ENCODE measurements at regions not wholly inside any gene's neighbourhood (a gene's known extent, or its start where the extent isn't known, plus 50 kb on each side); places are given as distances from the start of the nearest gene placed in this dataset.

- TF ChIP-seq ZNF398 (tag by site-specific recombination; IDR thresholded peaks at IDR 0.05) (no peak), SCRT1 (tag by site-specific recombination; IDR thresholded peaks at IDR 0.05; ENCODE audit: borderline replicate concordance) (no peak), ZNF416 (tag by site-specific recombination; IDR thresholded peaks at IDR 0.05) (no peak), ZNF670 (tag by site-specific recombination; IDR thresholded peaks at IDR 0.05; ENCODE audit: low read depth) (no peak), ZFP41 (tag by site-specific recombination; IDR thresholded peaks at IDR 0.05; ENCODE audit: borderline replicate concordance) (no peak), ZFHX2 (tag by site-specific recombination; conservative IDR thresholded peaks at IDR 0.05) (no peak)
- TF ChIP-seq, protein P1, sequence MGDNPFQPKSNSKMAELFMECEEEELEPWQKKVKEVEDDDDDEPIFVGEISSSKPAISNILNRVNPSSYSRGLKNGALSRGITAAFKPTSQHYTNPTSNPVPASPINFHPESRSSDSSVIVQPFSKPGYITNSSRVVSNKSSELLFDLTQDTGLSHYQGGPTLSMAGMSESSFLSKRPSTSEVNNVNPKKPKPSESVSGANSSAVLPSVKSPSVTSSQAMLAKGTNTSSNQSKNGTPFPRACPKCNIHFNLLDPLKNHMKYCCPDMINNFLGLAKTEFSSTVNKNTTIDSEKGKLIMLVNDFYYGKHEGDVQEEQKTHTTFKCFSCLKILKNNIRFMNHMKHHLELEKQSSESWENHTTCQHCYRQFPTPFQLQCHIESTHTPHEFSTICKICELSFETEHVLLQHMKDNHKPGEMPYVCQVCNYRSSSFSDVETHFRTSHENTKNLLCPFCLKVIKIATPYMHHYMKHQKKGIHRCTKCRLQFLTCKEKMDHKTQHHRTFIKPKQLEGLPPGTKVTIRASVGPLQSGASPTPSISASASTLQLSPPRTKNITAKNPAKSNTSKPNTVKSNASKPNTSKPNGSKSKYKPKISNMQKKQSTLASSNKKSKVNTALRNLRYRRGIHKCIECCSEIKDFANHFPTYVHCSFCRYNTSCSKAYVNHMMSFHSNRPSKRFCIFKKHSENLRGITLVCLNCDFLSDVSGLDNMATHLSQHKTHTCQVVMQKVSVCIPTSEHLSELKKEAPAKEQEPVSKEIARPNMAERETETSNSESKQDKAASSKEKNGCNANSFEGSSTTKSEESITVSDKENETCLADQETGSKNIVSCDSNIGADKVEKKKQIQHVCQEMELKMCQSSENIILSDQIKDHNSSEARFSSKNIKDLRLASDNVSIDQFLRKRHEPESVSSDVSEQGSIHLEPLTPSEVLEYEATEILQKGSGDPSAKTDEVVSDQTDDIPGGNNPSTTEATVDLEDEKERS (tag by site-specific recombination; IDR thresholded peaks at IDR 0.05) = no peak
Measured at GRCh38 chr12:92440072-92440471, 262.7 kb upstream of the PLEKHG7 start (continued).

GRCh38 chr12:92439420-92439805 lies 263.4 kb upstream of the PLEKHG7 start:
- H3K27ac ChIP-seq (ENCODE audit: extremely low read depth, low read depth, low read length) = no peak overlapping the region
- no peaks in the 10 kb centered on the region for H3K9me3 ChIP-seq (ENCODE audit: control insufficient read depth, insufficient read depth, low read depth, low read length)
- no peaks in the 10 kb centered on the region for H3K4me1 ChIP-seq (ENCODE audit: control insufficient read depth, insufficient read depth, low read length)
- ChIA-PET POLR2A (no interaction called here), CTCF (no interaction called here)
- TF ChIP-seq, protein P2, sequence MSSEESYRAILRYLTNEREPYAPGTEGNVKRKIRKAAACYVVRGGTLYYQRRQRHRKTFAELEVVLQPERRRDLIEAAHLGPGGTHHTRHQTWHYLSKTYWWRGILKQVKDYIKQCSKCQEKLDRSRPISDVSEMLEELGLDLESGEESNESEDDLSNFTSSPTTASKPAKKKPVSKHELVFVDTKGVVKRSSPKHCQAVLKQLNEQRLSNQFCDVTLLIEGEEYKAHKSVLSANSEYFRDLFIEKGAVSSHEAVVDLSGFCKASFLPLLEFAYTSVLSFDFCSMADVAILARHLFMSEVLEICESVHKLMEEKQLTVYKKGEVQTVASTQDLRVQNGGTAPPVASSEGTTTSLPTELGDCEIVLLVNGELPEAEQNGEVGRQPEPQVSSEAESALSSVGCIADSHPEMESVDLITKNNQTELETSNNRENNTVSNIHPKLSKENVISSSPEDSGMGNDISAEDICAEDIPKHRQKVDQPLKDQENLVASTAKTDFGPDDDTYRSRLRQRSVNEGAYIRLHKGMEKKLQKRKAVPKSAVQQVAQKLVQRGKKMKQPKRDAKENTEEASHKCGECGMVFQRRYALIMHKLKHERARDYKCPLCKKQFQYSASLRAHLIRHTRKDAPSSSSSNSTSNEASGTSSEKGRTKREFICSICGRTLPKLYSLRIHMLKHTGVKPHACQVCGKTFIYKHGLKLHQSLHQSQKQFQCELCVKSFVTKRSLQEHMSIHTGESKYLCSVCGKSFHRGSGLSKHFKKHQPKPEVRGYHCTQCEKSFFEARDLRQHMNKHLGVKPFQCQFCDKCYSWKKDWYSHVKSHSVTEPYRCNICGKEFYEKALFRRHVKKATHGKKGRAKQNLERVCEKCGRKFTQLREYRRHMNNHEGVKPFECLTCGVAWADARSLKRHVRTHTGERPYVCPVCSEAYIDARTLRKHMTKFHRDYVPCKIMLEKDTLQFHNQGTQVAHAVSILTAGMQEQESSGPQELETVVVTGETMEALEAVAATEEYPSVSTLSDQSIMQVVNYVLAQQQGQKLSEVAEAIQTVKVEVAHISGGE (tag by site-specific recombination; conservative IDR thresholded peaks at IDR 0.05; ENCODE audit: low read depth) = no peak
- no peak for TF ChIP-seq ZNF776 (tag by site-specific recombination; IDR thresholded peaks at IDR 0.05; ENCODE audit: borderline replicate concordance)
- no peak for TF ChIP-seq ZNF341 (tag by site-specific recombination; IDR thresholded peaks at IDR 0.05; ENCODE audit: low read depth)
- TF ChIP-seq ZNF558 (tag by site-specific recombination; IDR thresholded peaks at IDR 0.05) = no peak
- TF ChIP-seq, protein P3, sequence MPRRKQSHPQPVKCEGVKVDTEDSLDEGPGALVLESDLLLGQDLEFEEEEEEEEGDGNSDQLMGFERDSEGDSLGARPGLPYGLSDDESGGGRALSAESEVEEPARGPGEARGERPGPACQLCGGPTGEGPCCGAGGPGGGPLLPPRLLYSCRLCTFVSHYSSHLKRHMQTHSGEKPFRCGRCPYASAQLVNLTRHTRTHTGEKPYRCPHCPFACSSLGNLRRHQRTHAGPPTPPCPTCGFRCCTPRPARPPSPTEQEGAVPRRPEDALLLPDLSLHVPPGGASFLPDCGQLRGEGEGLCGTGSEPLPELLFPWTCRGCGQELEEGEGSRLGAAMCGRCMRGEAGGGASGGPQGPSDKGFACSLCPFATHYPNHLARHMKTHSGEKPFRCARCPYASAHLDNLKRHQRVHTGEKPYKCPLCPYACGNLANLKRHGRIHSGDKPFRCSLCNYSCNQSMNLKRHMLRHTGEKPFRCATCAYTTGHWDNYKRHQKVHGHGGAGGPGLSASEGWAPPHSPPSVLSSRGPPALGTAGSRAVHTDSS (tag by site-specific recombination; IDR thresholded peaks at IDR 0.05) = no peak
- TF ChIP-seq GFI1B (tag by site-specific recombination; IDR thresholded peaks at IDR 0.05) = no peak
- TF ChIP-seq BCL11B (tag by site-specific recombination; IDR thresholded peaks at IDR 0.05; ENCODE audit: low read depth) = no peak
- TF ChIP-seq ZNF571 (tag by site-specific recombination; IDR thresholded peaks at IDR 0.05) = no peak
- TF ChIP-seq ZNF596 (tag by site-specific recombination; IDR thresholded peaks at IDR 0.05) = no peak
- TF ChIP-seq ZNF426 (tag by site-specific recombination; IDR thresholded peaks at IDR 0.05) = no peak
- no peak overlapping the region for H3K4me3 ChIP-seq (ENCODE audit: low read depth, low read length)
- no peaks in the 10 kb centered on the region for H3K36me3 ChIP-seq (ENCODE audit: control insufficient read depth in 2 of 2, insufficient read depth in 1 of 2, low read length in 2 of 2)
